H9 (cell line): ENCODE measurements at regions not wholly inside any gene's neighbourhood (a gene's known extent, or its start where the extent isn't known, plus 50 kb on each side); places are given as distances from the start of the nearest gene placed in this dataset.

Experiments used
- DNase-seq: peaks from one replicate; pipeline ENCODE4 v3.0.0-alpha.2; 2017
- H2AFZ ChIP-seq: one replicate; pipeline ENCODE4 v1.6.1; 2013; ENCODE audit warnings: mild to moderate bottlenecking, low read length, control low read depth, moderate library complexity
- H2AK5ac ChIP-seq: 2 replicates; pipeline ENCODE4 v1.6.1; 2013; ENCODE audit warnings: low read length, control low read depth, mixed read lengths; ENCODE audit not compliant: insufficient read length
- H2BK120ac ChIP-seq: one replicate; pipeline ENCODE4 v1.6.1; 2013; ENCODE audit warnings: low read depth, mild to moderate bottlenecking, low read length, control low read depth, inconsistent platforms; ENCODE audit not compliant: poor library complexity, severe bottlenecking
- H2BK12ac ChIP-seq: 2 replicates; pipeline ENCODE4 v1.6.1; 2013; ENCODE audit warnings: low read length, control low read depth, mixed read lengths, low read depth; ENCODE audit not compliant: insufficient read length
- H2BK15ac ChIP-seq: 2 replicates; pipeline ENCODE4 v1.6.1; 2013; ENCODE audit warnings: low read depth, low read length, control low read depth
- H2BK20ac ChIP-seq: one replicate; pipeline ENCODE4 v1.6.1; 2013; ENCODE audit warnings: low read depth, mild to moderate bottlenecking, low read length, control low read depth, inconsistent platforms; ENCODE audit not compliant: poor library complexity, severe bottlenecking
- H2BK5ac ChIP-seq: 2 replicates; pipeline ENCODE4 v1.6.1; 2013; ENCODE audit warnings: low read length, control low read depth, mixed read lengths; ENCODE audit not compliant: insufficient read length
- H3K14ac ChIP-seq: 2 replicates; pipeline ENCODE4 v1.6.1; 2013; ENCODE audit warnings: low read length, control low read depth; ENCODE audit not compliant: insufficient read depth
- H3K18ac ChIP-seq: 2 replicates; pipeline ENCODE4 v1.6.1; 2013; ENCODE audit warnings: low read depth, mild to moderate bottlenecking, mixed read lengths, low read length, control low read depth; ENCODE audit not compliant: insufficient read length
- H3K23ac ChIP-seq: 2 replicates; pipeline ENCODE4 v1.6.1; 2013; ENCODE audit warnings: low read length, control low read depth, mixed read lengths, low read depth; ENCODE audit not compliant: insufficient read length
- H3K23me2 ChIP-seq: 2 replicates; pipeline ENCODE4 v1.6.1; 2013; ENCODE audit warnings: low read depth, mild to moderate bottlenecking, mixed read lengths, low read length, control low read depth; ENCODE audit not compliant: insufficient read length, poor library complexity, severe bottlenecking
- H3K27ac ChIP-seq: 2 replicates; pipeline ENCODE4 v1.5.1; 2013; ENCODE audit warnings: low read length, control low read depth, mixed read lengths, low read depth; ENCODE audit not compliant: insufficient read length
- H3K27me3 ChIP-seq: 2 replicates; pipeline ENCODE4 v1.6.1; 2013; ENCODE audit warnings: low read length, control low read depth, inconsistent platforms; ENCODE audit not compliant: insufficient read depth
- H3K4ac ChIP-seq: 2 replicates; pipeline ENCODE4 v1.6.1; 2013; ENCODE audit warnings: low read depth, mild to moderate bottlenecking, control low read depth, inconsistent platforms, low read length, moderate library complexity
- H3K4me1 ChIP-seq: 2 replicates; pipeline ENCODE4 v1.6.1; 2013; ENCODE audit warnings: low read length, control low read depth, inconsistent platforms; ENCODE audit not compliant: insufficient read depth
- H3K4me2 ChIP-seq: 2 replicates; pipeline ENCODE4 v1.6.1; 2013; ENCODE audit warnings: low read length, control low read depth, mixed read lengths; ENCODE audit not compliant: insufficient read length, insufficient read depth
- H3K56ac ChIP-seq: 2 replicates; pipeline ENCODE4 v1.6.1; 2013; ENCODE audit warnings: low read depth, mild to moderate bottlenecking, mixed read lengths, low read length, control low read depth; ENCODE audit not compliant: insufficient read length
- H3K79me1 ChIP-seq: 2 replicates; pipeline ENCODE4 v1.6.1; 2013; ENCODE audit warnings: low read depth, mild to moderate bottlenecking, moderate library complexity, low read length, control low read depth, inconsistent platforms; ENCODE audit not compliant: insufficient read depth, poor library complexity, severe bottlenecking
- H3K79me2 ChIP-seq: 2 replicates; pipeline ENCODE4 v1.6.1; 2013; ENCODE audit warnings: low read length, control low read depth, inconsistent platforms; ENCODE audit not compliant: insufficient read depth
- H3K9ac ChIP-seq: 2 replicates; pipeline ENCODE4 v1.6.1; 2013; ENCODE audit warnings: low read length, control low read depth, mixed read lengths; ENCODE audit not compliant: insufficient read length; ENCODE audit errors: extremely low read depth
- H3K9me3 ChIP-seq: one replicate; pipeline ENCODE4 v1.6.1; 2013; ENCODE audit warnings: low read depth, low read length, inconsistent platforms; ENCODE audit not compliant: control insufficient read depth
- H3T11ph ChIP-seq: one replicate; pipeline ENCODE4 v1.6.1; 2013; ENCODE audit warnings: mild to moderate bottlenecking, low read length, control low read depth, inconsistent platforms
- H4K20me1 ChIP-seq: one replicate; pipeline ENCODE4 v1.6.1; 2013; ENCODE audit not compliant: control insufficient read depth, insufficient read length, insufficient read depth
- H4K5ac ChIP-seq: 2 replicates; pipeline ENCODE4 v1.6.1; 2013; ENCODE audit warnings: low read depth, mild to moderate bottlenecking, mixed read lengths, low read length, control low read depth; ENCODE audit not compliant: insufficient read length
- H4K8ac ChIP-seq: replicated peaks from 2 replicates; pipeline ENCODE4 v1.6.1; 2013; ENCODE audit warnings: low read length, control low read depth, mixed read lengths, low read depth; ENCODE audit not compliant: insufficient read length
- H4K91ac ChIP-seq: 2 replicates; pipeline ENCODE4 v1.6.1; 2013; ENCODE audit warnings: low read depth, mild to moderate bottlenecking, moderate library complexity, mixed read lengths, low read length, control low read depth; ENCODE audit not compliant: insufficient read length
- H3K27ac Mint-ChIP-seq, 3 experiments: 2 replicates in 2 of 3; 3 replicates in 1 of 3; pipeline ENCODE4 v1.8.0; 2020 to 2021; ENCODE audit warnings: mixed read lengths in 3 of 3, mild to moderate bottlenecking in 1 of 3, moderate library complexity in 1 of 3
- H3K27me3 Mint-ChIP-seq: 2 replicates; pipeline ENCODE4 v1.8.0; 2021; ENCODE audit warnings: low read depth, mild to moderate bottlenecking, moderate library complexity, mixed read lengths
- H3K36me3 Mint-ChIP-seq, 3 experiments: 2 replicates in 2 of 3; 3 replicates in 1 of 3; pipeline ENCODE4 v1.8.0; 2020 to 2021; ENCODE audit warnings: low read depth in 3 of 3, mixed read lengths in 3 of 3; ENCODE audit not compliant: insufficient read depth in 1 of 3
- H3K4me1 Mint-ChIP-seq, 2 experiments: 2 replicates each; pipeline ENCODE4 v1.8.0; 2020; ENCODE audit warnings: mixed read lengths in 2 of 2
- H3K4me3 Mint-ChIP-seq, 2 experiments: 2 replicates in 1 of 2; 3 replicates in 1 of 2; pipeline ENCODE4 v1.8.0; 2020 to 2021; ENCODE audit warnings: mild to moderate bottlenecking in 2 of 2, mixed read lengths in 2 of 2, moderate library complexity in 1 of 2
- H3K9me3 Mint-ChIP-seq, 2 experiments: 2 replicates in 1 of 2; 3 replicates in 1 of 2; pipeline ENCODE4 v1.8.0; 2020; ENCODE audit warnings: mild to moderate bottlenecking in 2 of 2, mixed read lengths in 2 of 2, moderate library complexity in 1 of 2
- CTCF ChIP-seq: fragments of 200-600 bp; sonication (generic); conservative IDR thresholded peaks from 3 replicates; pipeline ENCODE4 v1.8.0; 2021; ENCODE audit warnings: antibody characterized with exemption, mild to moderate bottlenecking
- WGBS: extraction: QIAGEN DNeasy Blood & Tissue Kit; methylation state at CpG from one replicate; pipeline ENCODE4 v1.1.7; 2013; ENCODE audit warnings: missing lambda C conversion rate, low lambda C conversion rate, mixed read lengths; ENCODE audit not compliant: insufficient read length; ENCODE audit errors: extremely low coverage; 5-methylcytosine and 5-hydroxymethylcytosine counted together

GRCh38 chr6:105536961-105537360, 134.1 kb upstream of the PREP start:
- Histone ChIP-seq H2AFZ (no peak overlapping the region), H3K14ac (no peak overlapping the region), H4K5ac (no peak overlapping the region), H2BK20ac (no peak overlapping the region), H3K9ac (no peak overlapping the region), H2BK12ac (no peak overlapping the region), H4K20me1 (no peaks in the 10 kb centered on the region), H3K23me2 (no peaks in the 10 kb centered on the region), H2BK120ac (no peak overlapping the region), H3K27ac (no peak overlapping the region), H3K23ac (no peak overlapping the region), H3K18ac (no peak overlapping the region), H4K91ac (no peak overlapping the region), H4K8ac (no peak overlapping the region), H3T11ph (no peak overlapping the region), H3K56ac (no peak overlapping the region), H2AK5ac (no peak overlapping the region), H3K4ac (no peak overlapping the region), H3K4me2 (no peak overlapping the region), H2BK5ac (no peak overlapping the region), H2BK15ac (no peak overlapping the region), H3K79me1 (no peaks in the 10 kb centered on the region), H3K9me3 (no peaks in the 10 kb centered on the region), H3K27me3 (no peaks in the 10 kb centered on the region), H3K79me2 (no peaks in the 10 kb centered on the region), H3K4me1 (no peaks in the 10 kb centered on the region)
- TF ChIP-seq CTCF: no peak
- H3K4me1 Mint-ChIP-seq: no peaks in the 10 kb centered on the region
- WGBS: no CpG with 5 or more reads among the region's 3 CpGs
- H3K36me3 Mint-ChIP-seq: no peaks in the 10 kb centered on the region
- no peak overlapping the region; a peak in 1 of 7 replicates for H3K27ac Mint-ChIP-seq
- H3K27me3 Mint-ChIP-seq: no peaks in the 10 kb centered on the region
- no peak overlapping the region for H3K4me3 Mint-ChIP-seq
- no peak for DNase-seq
- no peaks in the 10 kb centered on the region for H3K9me3 Mint-ChIP-seq
